GM23338 (cell line): ENCODE measurements at regions not wholly inside any gene's neighbourhood (a gene's known extent, or its start where the extent isn't known, plus 50 kb on each side); places are given as distances from the start of the nearest gene placed in this dataset.

Source experiments
- ATAC-seq: fragments of 200-7000 bp; cut with Tn5 transposase; 3 replicates; pipeline ENCODE4 v1.9.1; 2020
- DNase-seq: peaks from one replicate; pipeline ENCODE4 v3.0.0-alpha.2; 2015; ENCODE audit warnings: low spot score
- H2AFZ ChIP-seq: fragments of 200-600 bp; sonication (generic); 2 replicates; pipeline ENCODE4 v1.8.0; 2016; ENCODE audit warnings: antibody characterized with exemption, mild to moderate bottlenecking, moderate library complexity
- H3F3A ChIP-seq: fragments of 200-600 bp; sonication (generic); replicated peaks from 2 replicates; pipeline ENCODE4 v1.8.0; 2017; ENCODE audit warnings: antibody characterized with exemption, mixed run types, low read depth
- H3K27ac ChIP-seq: fragments of 200-600 bp; sonication (generic); 2 replicates; pipeline ENCODE4 v1.6.1; 2016; ENCODE audit warnings: low read depth
- H3K27me3 ChIP-seq: fragments of 200-600 bp; sonication (generic); 2 replicates; pipeline ENCODE4 v1.8.0; 2016; ENCODE audit warnings: mild to moderate bottlenecking, mixed run types, moderate library complexity; ENCODE audit not compliant: insufficient read depth
- H3K36me3 ChIP-seq: fragments of 200-600 bp; sonication (generic); 2 replicates; pipeline ENCODE4 v1.8.0; 2016; ENCODE audit warnings: mild to moderate bottlenecking; ENCODE audit not compliant: insufficient read depth
- H3K4me1 ChIP-seq: fragments of 200-600 bp; sonication (generic); 2 replicates; pipeline ENCODE4 v1.8.0; 2016; ENCODE audit warnings: mild to moderate bottlenecking, moderate library complexity; ENCODE audit not compliant: insufficient read depth
- H3K4me2 ChIP-seq: fragments of 200-600 bp; sonication (generic); 2 replicates; pipeline ENCODE4 v1.7.1; 2017; ENCODE audit warnings: mixed run types
- H3K4me3 ChIP-seq: fragments of 200-600 bp; sonication (generic); 2 replicates; pipeline ENCODE4 v1.6.1; 2016; ENCODE audit warnings: mixed run types
- H3K79me2 ChIP-seq: fragments of 200-600 bp; sonication (generic); replicated peaks from 2 replicates; pipeline ENCODE4 v1.8.0; 2017; ENCODE audit warnings: mild to moderate bottlenecking; ENCODE audit not compliant: insufficient read depth
- H3K9me2 ChIP-seq: fragments of 200-600 bp; sonication (generic); 2 replicates; pipeline ENCODE4 v1.8.0; 2017; ENCODE audit not compliant: insufficient read depth
- H4K20me1 ChIP-seq: fragments of 200-600 bp; sonication (generic); replicated peaks from 2 replicates; pipeline ENCODE4 v1.8.0; 2017; ENCODE audit warnings: mild to moderate bottlenecking; ENCODE audit not compliant: insufficient read depth
- H3K27ac Mint-ChIP-seq: 2 replicates; pipeline ENCODE4 v1.8.0; 2020; ENCODE audit warnings: inconsistent platforms, mild to moderate bottlenecking, moderate library complexity, mixed read lengths
- H3K27me3 Mint-ChIP-seq: 3 replicates; pipeline ENCODE4 v1.8.0; 2022; ENCODE audit warnings: low read depth, mild to moderate bottlenecking, moderate library complexity, mixed read lengths, inconsistent platforms; ENCODE audit not compliant: insufficient read depth, poor library complexity
- H3K36me3 Mint-ChIP-seq: 3 replicates; pipeline ENCODE4 v1.8.0; 2021; ENCODE audit warnings: low read depth, mild to moderate bottlenecking, inconsistent platforms, moderate library complexity, mixed read lengths
- H3K4me1 Mint-ChIP-seq: 3 replicates; pipeline ENCODE4 v1.8.0; 2020; ENCODE audit warnings: mild to moderate bottlenecking, inconsistent platforms, mixed read lengths
- H3K4me3 Mint-ChIP-seq: 3 replicates; pipeline ENCODE4 v1.8.0; 2021; ENCODE audit warnings: moderate library complexity, mild to moderate bottlenecking, inconsistent platforms, mixed read lengths
- H3K9me3 Mint-ChIP-seq: 3 replicates; pipeline ENCODE4 v1.8.0; 2020; ENCODE audit warnings: moderate library complexity, mild to moderate bottlenecking, inconsistent platforms, mixed read lengths
- CREB1 ChIP-seq: fragments of 250-450 bp; sonication (Bioruptor Pico); IDR thresholded peaks from 2 replicates; pipeline ENCODE4 v1.5.0; 2020; ENCODE audit warnings: low read depth, mild to moderate bottlenecking, moderate library complexity
- CTCF ChIP-seq, 2 experiments: fragments of 200-600 bp in 1 of 2; sonication (generic) in 1 of 2; conservative IDR thresholded peaks; 2 replicates each; pipeline versions ENCODE4 v1.5.1 to v1.6.1; 2016 to 2017; ENCODE audit warnings: antibody characterized with exemption in 2 of 2, low read depth in 2 of 2, mild to moderate bottlenecking in 2 of 2, moderate library complexity in 1 of 2
- ETS1 ChIP-seq: IDR thresholded peaks from 2 replicates; pipeline ENCODE4 v1.6.1; 2016; ENCODE audit warnings: antibody characterized with exemption
- EZH2 ChIP-seq: fragments of 200-600 bp; sonication (generic); IDR thresholded peaks from one replicate; pipeline ENCODE4 v1.8.0; 2017; ENCODE audit warnings: antibody characterized with exemption, mild to moderate bottlenecking, low read depth; ENCODE audit not compliant: unreplicated experiment
- EZH2phosphoT487 ChIP-seq: fragments of 200-600 bp; sonication (generic); IDR thresholded peaks from one replicate; pipeline ENCODE4 v1.8.1; 2018; ENCODE audit warnings: antibody characterized with exemption; ENCODE audit not compliant: unreplicated experiment
- NANOG ChIP-seq: IDR thresholded peaks from 2 replicates; pipeline ENCODE4 v1.6.1; 2016; ENCODE audit warnings: antibody characterized with exemption, borderline replicate concordance
- POLR2AphosphoS5 ChIP-seq: IDR thresholded peaks from 2 replicates; pipeline ENCODE4 v1.6.1; 2016; ENCODE audit warnings: antibody characterized with exemption, low read depth
- STAT1 ChIP-seq: IDR thresholded peaks from one replicate; pipeline ENCODE4 v1.6.1; 2016; ENCODE audit warnings: antibody characterized with exemption; ENCODE audit not compliant: unreplicated experiment
- ZNF114 ChIP-seq: fragments of 250-450 bp; sonication (Bioruptor Pico); IDR thresholded peaks from 2 replicates; pipeline ENCODE4 v1.5.0; 2020; ENCODE audit warnings: mild to moderate bottlenecking, moderate library complexity
- ZNF331 ChIP-seq: fragments of 250-450 bp; sonication (Bioruptor Pico); IDR thresholded peaks from 2 replicates; pipeline ENCODE4 v1.5.0; 2020; ENCODE audit warnings: low read depth, mild to moderate bottlenecking, moderate library complexity
- TF ChIP-seq, protein P1 (sequence below): fragments of 250-450 bp; sonication (Bioruptor Pico); IDR thresholded peaks from 2 replicates; pipeline ENCODE4 v1.5.0; 2020; ENCODE audit warnings: mild to moderate bottlenecking, moderate library complexity
- TF ChIP-seq, protein P2 (sequence below): IDR thresholded peaks from one replicate; pipeline ENCODE4 v1.6.1; 2018; ENCODE audit warnings: antibody characterized with exemption; ENCODE audit not compliant: unreplicated experiment

DNA sequence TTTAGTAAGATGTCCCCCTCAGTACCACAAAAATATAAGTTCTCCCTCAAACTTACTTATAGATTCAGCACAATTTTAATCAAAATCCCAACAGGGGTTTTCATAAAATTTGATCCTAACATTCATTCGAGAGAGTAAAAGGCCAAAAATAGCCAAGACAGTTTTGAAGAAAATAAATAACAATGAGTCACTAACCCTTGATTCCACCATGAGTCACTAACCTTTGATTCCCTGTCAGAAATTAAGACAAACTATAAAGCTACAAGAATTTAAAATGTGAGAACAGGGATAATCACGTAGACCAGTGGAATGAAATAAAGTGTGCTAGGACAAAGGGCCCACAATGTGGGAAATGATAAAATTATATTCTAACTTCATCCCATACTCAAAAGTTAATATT is 320.3 kb downstream of the SUCLA2 start (continued):
- TF ChIP-seq EZH2phosphoT487 (no peak), POLR2AphosphoS5 (no peak), ETS1 (no peak)

DNA sequence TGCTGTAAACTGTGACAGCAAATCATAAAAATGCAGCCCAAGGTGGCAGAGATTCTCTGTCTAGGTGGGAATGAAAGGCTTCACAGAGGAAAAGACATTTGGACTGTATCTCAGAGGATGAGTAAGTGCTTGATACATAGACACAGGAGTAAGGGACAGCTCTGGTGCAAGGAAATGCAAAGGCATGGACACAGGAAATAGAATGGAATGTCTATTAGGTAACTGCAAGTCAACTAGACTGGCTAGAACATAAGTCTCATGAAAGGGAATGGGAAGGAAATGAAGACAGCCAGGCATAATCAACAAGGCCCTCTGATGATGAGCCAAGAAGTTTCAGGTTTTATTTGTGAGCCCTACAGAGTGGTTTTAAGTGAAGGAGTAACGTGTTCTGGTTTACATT is 321.7 kb downstream of the SUCLA2 start:
- H3K4me3 Mint-ChIP-seq: no peak overlapping the region
- Histone ChIP-seq H4K20me1 (no peaks in the 10 kb centered on the region), H3K4me1 (peaks cover 5% of the 10 kb centered on the region; the same call in 1 of the 2 replicates), H3K4me2 (no peak overlapping the region), H3K9me2 (no peaks in the 10 kb centered on the region), H2AFZ (no peak overlapping the region), H3K79me2 (no peaks in the 10 kb centered on the region), H3K36me3 (no peaks in the 10 kb centered on the region), H3F3A (no peaks in the 10 kb centered on the region), H3K27me3 (no peaks in the 10 kb centered on the region), H3K27ac (no peak overlapping the region), H3K4me3 (no peak overlapping the region)
- H3K27me3 Mint-ChIP-seq: peaks cover 1% of the 10 kb centered on the region
- no peaks in the 10 kb centered on the region for H3K9me3 Mint-ChIP-seq
- H3K4me1 Mint-ChIP-seq: peaks cover 3% of the 10 kb centered on the region; the same call in 1 of the 3 replicates
- no peak overlapping the region for H3K27ac Mint-ChIP-seq
- ATAC-seq (no peak), DNase-seq (no peak)
- no peaks in the 10 kb centered on the region for H3K36me3 Mint-ChIP-seq
- no peak for TF ChIP-seq CREB1 (CRISPR knock-in tag)
- TF ChIP-seq CTCF (conservative IDR thresholded peaks at IDR 0.05; ENCODE audit: low read depth in 2 of 2): no peak
- no peak for TF ChIP-seq EZH2
- no peak for TF ChIP-seq NANOG
- TF ChIP-seq ETS1: no peak
- TF ChIP-seq, protein P1, sequence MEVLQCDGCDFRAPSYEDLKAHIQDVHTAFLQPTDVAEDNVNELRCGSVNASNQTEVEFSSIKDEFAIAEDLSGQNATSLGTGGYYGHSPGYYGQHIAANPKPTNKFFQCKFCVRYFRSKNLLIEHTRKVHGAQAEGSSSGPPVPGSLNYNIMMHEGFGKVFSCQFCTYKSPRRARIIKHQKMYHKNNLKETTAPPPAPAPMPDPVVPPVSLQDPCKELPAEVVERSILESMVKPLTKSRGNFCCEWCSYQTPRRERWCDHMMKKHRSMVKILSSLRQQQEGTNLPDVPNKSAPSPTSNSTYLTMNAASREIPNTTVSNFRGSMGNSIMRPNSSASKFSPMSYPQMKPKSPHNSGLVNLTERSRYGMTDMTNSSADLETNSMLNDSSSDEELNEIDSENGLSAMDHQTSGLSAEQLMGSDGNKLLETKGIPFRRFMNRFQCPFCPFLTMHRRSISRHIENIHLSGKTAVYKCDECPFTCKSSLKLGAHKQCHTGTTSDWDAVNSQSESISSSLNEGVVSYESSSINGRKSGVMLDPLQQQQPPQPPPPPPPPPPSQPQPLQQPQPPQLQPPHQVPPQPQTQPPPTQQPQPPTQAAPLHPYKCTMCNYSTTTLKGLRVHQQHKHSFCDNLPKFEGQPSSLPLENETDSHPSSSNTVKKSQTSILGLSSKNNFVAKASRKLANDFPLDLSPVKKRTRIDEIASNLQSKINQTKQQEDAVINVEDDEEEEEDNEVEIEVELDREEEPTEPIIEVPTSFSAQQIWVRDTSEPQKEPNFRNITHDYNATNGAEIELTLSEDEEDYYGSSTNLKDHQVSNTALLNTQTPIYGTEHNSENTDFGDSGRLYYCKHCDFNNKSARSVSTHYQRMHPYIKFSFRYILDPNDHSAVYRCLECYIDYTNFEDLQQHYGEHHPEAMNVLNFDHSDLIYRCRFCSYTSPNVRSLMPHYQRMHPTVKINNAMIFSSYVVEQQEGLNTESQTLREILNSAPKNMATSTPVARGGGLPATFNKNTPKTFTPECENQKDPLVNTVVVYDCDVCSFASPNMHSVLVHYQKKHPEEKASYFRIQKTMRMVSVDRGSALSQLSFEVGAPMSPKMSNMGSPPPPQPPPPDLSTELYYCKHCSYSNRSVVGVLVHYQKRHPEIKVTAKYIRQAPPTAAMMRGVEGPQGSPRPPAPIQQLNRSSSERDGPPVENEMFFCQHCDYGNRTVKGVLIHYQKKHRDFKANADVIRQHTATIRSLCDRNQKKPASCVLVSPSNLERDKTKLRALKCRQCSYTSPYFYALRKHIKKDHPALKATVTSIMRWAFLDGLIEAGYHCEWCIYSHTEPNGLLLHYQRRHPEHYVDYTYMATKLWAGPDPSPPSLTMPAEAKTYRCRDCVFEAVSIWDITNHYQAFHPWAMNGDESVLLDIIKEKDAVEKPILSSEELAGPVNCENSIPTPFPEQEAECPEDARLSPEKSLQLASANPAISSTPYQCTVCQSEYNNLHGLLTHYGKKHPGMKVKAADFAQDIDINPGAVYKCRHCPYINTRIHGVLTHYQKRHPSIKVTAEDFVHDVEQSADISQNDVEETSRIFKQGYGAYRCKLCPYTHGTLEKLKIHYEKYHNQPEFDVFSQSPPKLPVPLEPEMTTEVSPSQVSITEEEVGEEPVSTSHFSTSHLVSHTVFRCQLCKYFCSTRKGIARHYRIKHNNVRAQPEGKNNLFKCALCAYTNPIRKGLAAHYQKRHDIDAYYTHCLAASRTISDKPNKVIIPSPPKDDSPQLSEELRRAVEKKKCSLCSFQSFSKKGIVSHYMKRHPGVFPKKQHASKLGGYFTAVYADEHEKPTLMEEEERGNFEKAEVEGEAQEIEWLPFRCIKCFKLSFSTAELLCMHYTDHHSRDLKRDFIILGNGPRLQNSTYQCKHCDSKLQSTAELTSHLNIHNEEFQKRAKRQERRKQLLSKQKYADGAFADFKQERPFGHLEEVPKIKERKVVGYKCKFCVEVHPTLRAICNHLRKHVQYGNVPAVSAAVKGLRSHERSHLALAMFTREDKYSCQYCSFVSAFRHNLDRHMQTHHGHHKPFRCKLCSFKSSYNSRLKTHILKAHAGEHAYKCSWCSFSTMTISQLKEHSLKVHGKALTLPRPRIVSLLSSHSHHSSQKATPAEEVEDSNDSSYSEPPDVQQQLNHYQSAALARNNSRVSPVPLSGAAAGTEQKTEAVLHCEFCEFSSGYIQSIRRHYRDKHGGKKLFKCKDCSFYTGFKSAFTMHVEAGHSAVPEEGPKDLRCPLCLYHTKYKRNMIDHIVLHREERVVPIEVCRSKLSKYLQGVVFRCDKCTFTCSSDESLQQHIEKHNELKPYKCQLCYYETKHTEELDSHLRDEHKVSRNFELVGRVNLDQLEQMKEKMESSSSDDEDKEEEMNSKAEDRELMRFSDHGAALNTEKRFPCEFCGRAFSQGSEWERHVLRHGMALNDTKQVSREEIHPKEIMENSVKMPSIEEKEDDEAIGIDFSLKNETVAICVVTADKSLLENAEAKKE: no peak
- TF ChIP-seq ZNF331 (CRISPR knock-in tag): no peak
- no peak for TF ChIP-seq STAT1
- no peak for TF ChIP-seq ZNF114
- TF ChIP-seq, protein P2, sequence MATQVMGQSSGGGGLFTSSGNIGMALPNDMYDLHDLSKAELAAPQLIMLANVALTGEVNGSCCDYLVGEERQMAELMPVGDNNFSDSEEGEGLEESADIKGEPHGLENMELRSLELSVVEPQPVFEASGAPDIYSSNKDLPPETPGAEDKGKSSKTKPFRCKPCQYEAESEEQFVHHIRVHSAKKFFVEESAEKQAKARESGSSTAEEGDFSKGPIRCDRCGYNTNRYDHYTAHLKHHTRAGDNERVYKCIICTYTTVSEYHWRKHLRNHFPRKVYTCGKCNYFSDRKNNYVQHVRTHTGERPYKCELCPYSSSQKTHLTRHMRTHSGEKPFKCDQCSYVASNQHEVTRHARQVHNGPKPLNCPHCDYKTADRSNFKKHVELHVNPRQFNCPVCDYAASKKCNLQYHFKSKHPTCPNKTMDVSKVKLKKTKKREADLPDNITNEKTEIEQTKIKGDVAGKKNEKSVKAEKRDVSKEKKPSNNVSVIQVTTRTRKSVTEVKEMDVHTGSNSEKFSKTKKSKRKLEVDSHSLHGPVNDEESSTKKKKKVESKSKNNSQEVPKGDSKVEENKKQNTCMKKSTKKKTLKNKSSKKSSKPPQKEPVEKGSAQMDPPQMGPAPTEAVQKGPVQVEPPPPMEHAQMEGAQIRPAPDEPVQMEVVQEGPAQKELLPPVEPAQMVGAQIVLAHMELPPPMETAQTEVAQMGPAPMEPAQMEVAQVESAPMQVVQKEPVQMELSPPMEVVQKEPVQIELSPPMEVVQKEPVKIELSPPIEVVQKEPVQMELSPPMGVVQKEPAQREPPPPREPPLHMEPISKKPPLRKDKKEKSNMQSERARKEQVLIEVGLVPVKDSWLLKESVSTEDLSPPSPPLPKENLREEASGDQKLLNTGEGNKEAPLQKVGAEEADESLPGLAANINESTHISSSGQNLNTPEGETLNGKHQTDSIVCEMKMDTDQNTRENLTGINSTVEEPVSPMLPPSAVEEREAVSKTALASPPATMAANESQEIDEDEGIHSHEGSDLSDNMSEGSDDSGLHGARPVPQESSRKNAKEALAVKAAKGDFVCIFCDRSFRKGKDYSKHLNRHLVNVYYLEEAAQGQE: no peak
- TF ChIP-seq POLR2AphosphoS5: no peak
